NCI-H1417 treated with DMSO at 0.1 percent for 48 hours (cell line): ENCODE measurements at regions not wholly inside any gene's neighbourhood (a gene's known extent, or its start where the extent isn't known, plus 50 kb on each side); places are given as distances from the start of the nearest gene placed in this dataset.

ENCODE experiments used
- DNase-seq: peaks from one replicate; lab custom pipeline; 2025; lab: John Stamatoyannopoulos, UW

DNA sequence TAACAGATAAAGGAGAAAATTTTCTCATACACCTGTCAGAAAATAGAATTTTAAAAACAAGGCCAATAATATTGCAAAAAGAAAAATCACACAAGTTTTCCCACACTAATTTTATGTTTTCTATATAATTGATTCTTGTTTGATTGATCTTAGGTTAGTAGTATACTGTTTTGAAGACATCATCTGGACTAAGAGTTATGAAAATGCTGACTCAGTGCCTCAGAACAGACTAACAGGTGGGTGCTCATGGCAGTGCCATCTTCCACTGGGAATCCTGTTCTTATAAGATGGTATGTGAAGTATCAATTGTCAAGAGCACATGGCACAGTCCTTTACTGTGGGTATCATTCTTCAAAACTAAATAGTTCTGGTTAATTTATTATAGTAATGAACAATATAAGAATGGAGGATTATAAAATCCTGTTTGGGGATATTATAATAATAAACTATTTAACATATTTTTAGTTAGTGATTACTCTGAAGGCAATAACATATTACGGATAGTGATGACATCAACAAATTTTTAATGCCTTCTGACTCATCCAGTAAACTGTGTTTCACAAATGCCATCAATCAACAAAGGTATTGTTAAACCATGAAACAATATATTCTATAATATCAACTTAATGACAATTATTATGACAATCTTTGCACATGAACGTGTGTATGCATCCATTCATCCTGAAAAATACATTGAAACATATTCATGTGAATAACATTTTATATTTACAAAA is 384.6 kb upstream of the KHDRBS2 start:
- no peak for DNase-seq

DNA sequence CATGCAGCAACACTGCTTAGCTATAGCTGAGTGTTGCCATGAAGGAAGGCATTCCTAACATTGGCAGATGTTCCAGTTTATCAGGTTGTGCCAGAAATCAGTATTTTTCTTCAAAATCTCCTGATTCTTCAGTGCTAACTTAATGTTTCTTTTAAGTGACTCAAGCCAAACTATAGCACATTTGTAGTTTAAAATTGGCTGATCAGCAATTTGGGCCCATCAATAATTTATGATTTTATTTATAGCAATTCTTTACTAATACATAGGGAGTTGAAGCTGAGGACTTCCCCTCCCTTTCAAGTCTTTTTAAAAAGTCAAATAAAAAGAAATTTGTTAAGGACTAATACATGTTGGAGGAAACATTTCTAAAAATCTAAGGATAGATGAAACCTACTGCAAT is 383.8 kb upstream of the KHDRBS2 start:
- no peak for DNase-seq

DNA sequence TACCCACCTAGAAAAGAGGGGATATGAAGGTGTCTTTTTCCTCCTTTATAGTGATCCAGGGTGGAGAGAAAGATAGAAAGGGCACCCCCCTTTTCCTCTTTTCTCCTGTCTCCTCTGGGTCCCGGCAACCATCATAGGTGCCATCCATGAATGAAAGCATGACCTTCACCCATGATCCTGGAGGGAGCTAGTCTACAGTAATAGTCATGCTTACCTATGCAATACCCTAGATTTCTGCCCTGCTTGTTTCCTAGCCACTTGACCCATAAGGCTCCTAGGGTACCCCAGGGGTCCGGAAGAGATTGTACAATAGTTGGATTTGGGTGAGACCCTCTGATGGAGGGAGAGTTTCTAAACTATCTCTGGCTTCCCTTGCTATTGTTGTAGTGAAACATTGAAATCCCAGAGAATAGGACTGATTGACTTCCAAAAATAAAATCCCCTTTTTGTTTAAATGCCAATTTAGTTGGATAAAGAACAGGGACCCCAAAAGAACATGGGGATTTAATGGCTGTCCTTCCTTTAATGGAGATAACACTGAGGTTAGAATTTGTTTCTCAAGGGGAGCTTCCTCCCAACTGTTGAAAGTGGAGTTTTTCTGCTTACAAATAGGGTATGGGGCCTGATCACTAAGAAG is 366.8 kb upstream of the KHDRBS2 start:
- DNase-seq: no peak

DNA sequence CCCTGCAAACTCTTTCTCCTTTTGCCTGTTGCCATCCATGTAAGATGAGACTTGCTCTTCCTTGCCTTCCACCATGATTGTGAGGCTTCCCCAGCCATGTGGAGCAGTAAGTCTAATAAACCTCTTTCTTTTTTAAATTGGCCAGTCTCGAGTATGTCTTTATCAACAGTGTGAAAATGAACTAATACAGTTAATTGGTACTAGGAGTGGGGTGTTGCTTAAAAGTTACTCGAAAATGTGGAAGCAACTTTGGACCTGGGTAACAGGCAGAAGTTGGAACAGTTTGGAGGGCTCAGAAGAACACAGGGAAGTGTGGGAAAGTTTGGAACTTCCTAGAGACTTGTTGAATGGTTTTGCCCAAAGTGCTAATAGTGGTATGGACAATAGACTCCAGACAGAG is 359.2 kb upstream of the KHDRBS2 start:
- no peak for DNase-seq

DNA sequence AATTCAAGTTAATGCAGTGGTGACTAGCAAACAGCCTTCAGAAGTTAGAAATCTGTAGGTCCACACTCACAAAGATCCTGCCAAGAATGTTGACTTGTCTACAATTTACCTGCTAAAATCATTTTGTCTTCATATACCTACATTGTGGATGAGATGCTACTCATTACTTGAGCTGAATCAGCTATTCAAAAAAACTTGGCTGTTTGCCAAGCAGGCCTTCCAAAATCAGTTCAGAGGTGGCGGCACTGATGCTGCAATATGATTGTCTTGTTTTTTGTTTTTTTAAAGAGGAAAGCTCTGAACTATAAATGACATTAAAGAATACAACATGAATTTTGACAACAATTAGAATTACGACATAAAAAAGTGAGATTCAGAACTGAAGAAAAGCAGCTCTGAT is 354.7 kb upstream of the KHDRBS2 start:
- no peak for DNase-seq

DNA sequence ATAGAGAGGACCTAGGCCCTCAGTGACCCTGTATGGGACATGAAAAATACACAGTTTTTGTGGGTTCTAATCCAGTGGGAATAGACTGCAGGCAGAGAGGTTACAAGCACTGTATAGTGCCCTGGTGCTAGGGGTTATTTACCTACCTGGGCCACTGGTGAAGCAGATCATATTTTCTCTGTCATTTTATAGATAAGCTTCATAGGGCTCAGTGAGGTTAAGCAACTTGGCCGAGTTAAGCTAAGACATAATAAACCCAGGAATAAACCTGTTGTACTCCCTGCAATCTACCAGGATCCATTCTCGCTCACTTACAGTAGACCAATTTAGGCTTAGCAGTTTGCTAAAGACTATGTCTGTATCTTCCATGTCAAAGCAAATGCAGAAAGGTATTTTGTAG is 340.6 kb upstream of the KHDRBS2 start:
- no peak for DNase-seq

DNA sequence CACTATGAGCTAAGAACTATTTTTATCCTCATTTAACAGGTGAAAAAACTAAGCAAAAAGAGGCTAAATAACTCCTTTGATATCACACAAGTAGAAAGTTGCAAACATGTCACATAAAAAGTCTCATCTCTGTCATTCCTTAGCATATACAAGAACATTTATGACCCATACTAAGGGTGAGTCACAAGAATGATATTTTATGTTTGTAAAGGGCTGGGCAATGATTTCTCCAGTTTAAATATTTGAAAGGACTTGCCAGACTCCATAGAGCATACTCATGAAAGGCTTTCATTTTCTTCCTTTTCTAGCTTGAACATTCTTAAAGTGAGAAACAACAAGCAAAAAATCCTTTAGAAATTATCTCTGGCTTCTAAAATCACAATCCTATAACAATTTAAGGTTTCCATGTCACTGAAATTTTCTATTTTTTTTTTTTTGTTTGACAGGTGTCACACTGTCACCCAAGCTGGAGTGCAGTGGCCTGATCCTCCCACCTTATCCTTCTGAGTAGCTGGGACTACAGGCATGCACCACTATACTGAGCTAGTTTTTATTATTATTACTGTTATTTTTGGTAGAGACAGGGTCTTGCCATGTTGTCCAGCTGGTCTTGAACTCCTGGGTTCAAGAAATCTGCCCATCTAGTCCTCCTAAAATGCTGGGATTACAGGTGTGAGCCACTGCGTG is 338.0 kb upstream of the KHDRBS2 start:
- DNase-seq: no peak

DNA sequence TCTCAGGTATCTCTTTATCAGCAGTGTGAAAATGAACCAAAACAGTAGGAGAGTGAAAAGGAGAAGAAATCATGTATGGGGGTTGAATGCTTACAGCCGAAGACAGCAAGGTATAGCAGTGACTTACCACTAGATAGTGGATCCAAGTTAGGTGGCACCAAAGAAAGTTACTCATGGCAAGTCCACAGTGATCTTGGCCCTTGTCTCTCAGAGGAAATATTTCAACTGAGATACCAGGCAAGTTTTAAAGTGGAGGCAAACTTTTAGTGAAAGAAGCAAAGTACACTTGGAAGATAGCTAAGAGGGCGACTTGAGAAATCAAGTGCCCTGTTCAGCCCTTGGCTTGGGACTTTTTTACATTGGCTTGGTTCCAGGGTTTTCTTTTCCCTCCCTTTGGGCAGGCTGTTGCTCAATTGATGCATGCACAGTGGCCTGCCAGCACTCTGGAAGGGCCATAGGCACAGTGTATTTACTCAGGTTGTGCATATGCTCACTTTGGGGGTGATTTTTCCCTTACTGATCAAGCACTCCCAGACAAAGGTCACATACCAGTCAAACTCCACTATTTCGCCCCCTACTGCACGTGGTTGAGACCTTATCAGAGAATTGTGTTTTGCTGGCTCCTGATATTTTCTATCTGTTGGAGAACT is 329.5 kb upstream of the KHDRBS2 start:
- no peak for DNase-seq

DNA sequence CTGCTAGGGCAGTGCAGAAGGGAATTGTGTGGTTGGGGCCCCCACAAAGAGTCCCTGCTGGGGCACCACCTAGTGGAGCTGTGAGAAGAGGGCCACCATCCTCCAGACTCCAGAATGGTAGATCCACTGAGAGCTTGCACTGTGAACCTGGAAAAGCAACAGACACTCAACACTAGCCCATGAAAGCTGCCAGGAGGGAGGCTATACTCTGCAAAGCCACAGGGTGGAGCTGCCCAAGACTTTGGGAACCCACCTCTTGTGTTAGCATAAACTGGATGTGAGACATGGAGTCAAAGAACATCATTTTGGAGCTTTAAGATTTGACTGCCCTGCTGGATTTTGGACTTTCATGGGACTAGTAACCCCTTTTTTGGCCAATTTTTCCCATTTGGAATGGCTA is 328.4 kb upstream of the KHDRBS2 start:
- DNase-seq: no peak

DNA sequence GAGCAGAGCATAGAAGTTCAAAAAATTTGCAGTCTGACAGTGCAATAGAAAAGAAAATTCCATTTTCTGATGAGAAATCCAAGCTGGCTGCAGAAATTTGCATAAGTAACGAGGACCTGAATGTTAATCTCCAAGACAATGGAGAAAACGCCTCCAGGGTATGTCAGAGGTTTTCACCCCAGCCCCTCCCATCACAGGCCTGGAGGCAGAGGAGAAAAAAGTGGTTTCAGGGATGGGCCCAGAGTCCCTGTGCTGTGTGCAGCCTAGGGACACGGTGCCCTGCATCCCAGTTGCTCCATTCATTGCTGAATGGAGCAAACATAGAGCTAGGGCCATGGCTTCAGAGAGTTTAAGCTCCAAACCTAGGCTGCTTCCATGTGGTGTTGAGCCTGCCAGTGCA is 327.9 kb upstream of the KHDRBS2 start:
- DNase-seq: no peak

DNA sequence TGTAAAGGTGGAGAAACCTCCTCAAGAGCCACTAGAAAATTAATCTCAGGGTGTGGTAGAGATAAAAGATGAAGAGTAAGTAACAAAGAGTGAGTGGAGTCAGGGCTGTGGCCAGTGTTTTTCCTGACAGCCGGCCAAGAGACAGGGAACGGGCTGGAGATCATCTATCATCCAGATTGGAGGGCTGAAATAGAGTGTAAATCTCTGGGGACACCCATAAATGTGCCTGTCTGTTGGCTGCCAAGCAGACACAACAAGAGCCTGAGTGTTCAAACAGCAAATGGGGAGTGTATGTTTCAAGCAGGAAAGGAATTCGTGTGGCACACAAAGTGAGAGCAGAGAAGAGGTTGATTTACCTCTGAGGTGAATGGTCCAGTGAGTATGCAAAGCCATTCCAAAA is 326.4 kb upstream of the KHDRBS2 start:
- no peak for DNase-seq

DNA sequence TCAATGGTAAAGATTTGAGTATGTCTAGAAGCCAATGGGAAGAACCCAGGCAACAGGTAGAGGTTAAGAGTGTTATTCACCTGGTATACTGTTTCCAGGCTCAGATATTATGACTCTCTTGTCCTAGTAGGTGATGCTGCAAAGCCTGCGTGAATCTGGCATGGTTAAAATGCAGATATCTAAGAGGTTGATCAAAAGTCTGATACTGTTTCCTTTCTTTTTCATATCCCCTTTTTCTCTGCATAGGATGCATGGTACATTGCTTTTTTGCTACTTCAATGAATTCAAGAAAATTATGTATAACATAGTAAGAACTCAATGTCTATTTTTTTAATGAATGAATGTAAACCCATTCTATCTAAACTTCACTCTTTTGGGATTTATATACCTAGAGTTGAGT is 284.3 kb upstream of the KHDRBS2 start:
- no peak for DNase-seq

DNA sequence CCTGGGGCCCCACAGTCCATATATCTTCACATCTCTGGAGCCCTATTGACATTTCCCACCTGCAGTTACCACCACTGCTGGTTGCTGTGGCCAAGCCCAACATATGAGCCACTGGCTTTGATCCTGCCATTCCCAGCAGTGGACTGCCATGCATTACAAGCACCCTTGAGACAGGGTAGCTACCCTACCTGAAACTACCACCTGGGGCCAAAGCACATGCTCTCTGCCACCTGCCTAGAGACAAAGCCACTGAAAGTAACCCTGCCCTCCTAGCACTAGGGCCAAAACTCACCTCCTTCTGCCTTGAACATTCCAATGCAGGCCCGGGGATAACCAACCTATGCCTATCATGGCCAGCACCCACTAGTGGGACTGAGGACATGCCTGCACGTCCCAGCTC is 255.5 kb upstream of the KHDRBS2 start:
- DNase-seq: no peak

DNA sequence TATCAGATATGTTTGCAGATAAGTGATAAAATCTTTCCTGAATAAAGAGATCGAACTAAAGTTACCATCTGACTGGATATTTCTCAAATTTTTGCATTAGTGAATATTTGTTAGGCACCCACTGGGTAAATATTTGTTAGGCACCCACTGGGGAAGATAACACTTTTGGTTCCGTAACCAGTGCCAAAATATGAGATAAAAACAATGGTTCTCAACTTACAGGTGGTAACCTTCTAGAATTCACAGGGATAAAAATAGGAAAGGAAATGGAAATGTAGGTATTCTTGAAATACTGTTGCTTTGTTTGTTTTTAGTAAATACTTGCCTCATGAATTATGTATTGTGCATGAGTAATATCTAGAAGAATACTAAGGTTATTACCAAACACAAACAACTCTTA is 245.0 kb upstream of the KHDRBS2 start:
- no peak for DNase-seq

DNA sequence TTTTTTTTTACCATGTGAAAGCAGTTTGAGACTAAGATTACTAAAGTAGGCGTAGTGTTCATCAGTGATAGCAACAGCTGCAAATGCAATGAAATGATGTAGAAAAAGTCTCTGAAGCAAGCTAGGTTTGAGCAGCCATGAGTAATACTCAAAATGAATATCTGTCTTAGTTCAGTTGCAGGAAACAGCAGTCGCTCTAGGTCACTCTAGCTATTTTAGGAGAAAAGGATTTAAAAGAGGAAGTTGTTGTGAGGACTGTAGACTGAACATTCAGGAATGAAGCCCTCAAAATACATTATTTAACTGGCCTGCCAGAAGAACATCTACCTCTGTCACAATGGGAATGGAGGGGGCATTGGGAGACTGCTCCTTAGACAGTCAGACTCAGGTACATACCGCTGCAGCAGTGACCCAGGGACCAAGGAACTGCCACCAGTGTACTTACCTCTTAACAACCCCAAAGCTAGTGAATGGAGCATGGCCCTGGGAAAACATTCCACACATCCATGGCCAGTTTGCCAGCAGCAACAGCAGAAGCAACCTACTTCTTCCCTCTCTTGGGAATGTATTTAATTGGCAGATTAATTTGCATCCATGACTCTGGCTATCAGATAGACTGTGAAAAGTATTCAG is 243.0 kb upstream of the KHDRBS2 start:
- DNase-seq: no peak

DNA sequence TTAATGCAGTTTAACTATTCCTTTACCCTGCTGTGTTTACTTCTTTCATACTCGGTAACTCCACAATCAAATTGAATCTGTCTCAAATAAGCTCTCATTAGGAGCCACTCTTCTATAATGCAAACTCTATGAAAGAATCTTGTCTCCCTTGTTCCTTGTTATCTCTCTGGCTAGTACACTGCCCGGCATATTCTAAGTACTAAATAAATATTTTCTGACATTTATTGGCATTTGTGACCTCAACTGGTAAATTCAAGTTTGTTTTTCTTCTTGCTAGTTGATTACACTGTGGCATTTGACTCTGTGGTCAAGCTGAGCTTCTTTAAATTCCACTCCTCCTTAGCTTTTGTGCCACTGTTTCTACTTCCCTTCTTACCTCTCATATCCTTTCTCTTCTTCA is 237.6 kb upstream of the KHDRBS2 start:
- DNase-seq: no peak

DNA sequence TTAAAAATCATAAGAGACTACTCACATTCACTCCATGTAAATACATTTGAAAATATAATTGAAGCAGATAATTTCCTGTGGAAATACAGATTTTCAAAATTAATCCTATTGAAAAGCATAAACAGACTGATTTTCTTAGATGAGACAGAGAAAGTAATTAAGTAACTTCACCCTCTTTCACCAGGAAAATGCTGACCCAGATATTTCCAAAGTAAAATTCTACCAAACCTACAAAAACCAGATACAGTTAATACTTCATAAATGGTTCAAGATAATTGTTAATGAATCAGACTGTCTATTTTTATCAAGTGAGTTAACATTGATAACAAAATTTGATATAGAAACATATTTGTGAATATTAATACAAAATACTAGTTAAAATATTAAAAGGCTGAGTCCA is 233.5 kb upstream of the KHDRBS2 start:
- DNase-seq: no peak

DNA sequence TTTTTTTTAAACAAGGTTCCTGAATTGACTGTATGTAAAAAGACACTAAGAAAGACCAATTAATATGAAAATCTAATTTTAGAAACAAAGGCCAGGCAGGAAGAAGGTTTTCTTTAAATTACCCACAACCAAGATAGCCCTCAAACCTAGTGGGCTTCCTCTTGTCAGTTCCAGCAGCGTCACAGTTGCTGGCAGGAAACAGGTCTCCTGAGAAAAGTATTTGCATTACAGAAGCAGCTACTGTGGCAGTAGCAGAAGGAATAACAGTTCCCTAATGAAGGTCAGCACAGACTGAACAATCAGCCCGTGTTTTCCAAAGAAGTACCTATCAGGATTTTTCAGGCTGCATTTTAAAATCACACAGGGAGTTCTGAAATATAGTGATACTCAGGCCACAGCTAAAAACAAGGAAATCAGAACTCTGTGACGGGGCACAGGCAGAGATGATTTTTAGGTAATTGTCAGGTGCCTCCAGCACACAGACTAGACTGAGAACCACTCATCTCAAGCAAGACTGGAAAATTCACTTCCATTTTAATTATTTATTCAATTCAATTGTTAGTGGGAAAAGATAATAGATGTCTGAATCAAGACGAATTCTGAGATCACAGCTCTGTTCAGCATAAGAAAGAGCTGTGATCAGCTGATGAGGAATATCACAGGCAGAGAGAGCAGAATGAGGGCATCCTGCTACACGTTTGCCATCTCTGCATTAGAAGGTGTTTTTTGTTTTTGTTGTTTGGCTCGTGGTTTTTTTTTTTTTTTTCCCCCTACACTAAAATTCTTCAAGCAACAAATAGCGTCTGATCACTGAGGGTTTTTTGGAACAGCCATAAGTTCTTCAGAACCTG is 230.5 kb upstream of the KHDRBS2 start:
- no peak for DNase-seq

DNA sequence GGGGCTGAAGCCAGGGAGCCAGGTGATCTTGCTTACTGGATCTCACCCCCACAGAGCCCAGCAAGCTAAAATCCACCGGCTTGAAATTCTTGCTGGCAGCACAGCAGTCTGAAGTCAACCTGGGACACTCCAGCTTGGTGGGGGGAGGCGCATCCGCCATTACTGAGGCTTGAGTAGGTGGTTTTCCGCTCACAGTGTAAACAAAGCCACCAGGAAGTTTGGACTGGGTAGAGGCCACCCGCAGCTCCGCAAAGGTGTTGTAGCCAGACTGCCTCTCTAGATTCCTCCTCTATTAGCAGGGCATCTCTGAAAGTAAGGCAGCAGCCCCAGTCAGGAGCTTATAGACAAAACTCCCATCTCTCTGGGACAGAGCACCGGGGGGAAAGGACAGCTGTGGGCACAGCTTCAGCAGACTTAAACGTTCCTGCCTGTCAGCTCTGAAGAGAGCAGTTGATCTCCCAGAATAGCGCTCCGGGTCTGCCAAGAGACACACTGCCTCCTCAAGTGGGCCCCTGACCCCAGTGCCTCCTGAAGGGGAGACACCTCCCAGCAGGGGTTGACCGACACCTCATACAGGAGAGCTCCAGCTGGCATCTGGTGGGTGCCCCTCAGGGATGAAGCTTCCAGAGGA is 206.3 kb upstream of the KHDRBS2 start:
- DNase-seq: no peak

DNA sequence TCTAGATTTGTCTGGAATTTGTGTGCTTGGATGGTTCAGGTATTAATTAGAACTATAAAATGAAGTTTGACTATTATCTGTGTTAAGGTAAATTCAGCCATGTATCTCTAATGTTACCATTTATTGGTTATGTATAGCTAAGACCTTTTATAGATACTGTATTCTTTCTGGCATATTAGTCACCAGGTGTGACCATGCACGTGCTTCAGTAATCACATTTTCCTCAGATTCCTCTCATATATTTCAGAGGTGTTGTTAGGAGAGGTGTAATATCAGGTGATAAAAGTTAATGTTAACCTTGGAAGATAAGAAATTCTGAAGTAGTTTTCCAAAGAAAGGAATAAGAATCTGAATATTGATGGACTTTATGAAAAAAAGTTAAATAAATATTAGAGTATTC is 194.5 kb upstream of the KHDRBS2 start:
- DNase-seq: no peak

DNA sequence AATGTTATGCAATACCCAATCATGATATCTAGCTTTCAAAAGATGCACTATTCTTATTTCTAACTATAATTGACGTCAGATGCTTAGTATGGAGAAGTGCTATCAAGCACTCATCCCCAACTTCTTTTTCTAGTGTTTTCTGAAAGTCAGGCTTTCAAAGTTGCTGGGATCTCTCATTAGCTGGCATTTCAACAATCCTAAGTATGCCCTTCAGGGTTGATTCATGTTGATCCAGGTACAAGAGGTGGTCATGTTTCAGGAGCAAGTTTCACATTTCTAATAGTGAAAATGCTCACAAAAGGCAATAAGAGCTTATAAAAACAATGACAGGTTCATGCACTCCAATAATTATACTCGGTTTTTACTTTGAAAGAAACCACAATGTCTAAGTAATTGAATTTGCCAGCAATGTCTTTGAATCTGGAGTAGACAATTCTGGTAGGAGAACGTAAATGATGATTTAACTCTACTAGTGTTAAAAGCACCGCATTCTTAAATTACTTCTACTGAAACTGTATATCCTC is 193.7 kb upstream of the KHDRBS2 start:
- no peak for DNase-seq
